Fibroblast of the aortic adventitia (primary cell): ENCODE measurements at regions not wholly inside any gene's neighbourhood (a gene's known extent, or its start where the extent isn't known, plus 50 kb on each side); places are given as distances from the start of the nearest gene placed in this dataset.

Experiments
- DNase-seq: peaks from one replicate; pipeline ENCODE4 v3.0.0-alpha.2; 2010; ENCODE audit warnings: low read depth
- H3K4me3 ChIP-seq: 2 replicates; pipeline ENCODE4 v1.5.1; 2011; ENCODE audit warnings: low read depth, mild to moderate bottlenecking, control low read depth, low read length, moderate library complexity
- CTCF ChIP-seq: IDR thresholded peaks from 2 replicates; pipeline ENCODE4 v1.5.1; 2011; ENCODE audit warnings: mild to moderate bottlenecking, low read length, control low read depth, inconsistent platforms; ENCODE audit not compliant: insufficient read depth

- TF ChIP-seq CTCF, result no peak
- H3K4me3 ChIP-seq, result no peak overlapping the region
- DNase-seq, result peak; percentile 69
Observed at GRCh38 chr7:142553216-142553615, 196.1 kb upstream of the PRSS1 start.

- DNase-seq, result peak; percentile 55
- TF ChIP-seq CTCF, result no peak
- H3K4me3 ChIP-seq, result no peak overlapping the region
Observed at GRCh38 chr7:142548978-142549377, 200.3 kb upstream of the PRSS1 start.

DNA sequence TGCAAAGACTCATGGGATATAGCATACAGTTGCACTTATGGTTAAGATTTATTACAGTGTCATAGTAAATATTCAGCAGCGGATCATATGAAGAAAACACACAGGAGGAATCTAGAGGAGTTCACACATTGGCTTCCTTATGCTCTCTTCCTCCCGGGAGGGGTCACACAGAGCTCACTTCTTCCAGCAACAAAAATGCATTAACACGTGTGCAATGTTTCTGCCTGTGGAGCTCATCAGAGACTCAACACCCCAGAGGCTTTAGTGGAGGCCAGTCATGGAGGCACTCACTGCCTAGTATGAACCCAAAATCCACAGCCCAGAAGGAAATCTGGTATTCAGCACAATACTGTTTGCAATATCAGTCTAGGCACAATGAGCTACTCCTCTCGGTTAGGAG, 202.8 kb upstream of the PRSS1 start:
- DNase-seq, result no peak
- no peak for TF ChIP-seq CTCF

DNA sequence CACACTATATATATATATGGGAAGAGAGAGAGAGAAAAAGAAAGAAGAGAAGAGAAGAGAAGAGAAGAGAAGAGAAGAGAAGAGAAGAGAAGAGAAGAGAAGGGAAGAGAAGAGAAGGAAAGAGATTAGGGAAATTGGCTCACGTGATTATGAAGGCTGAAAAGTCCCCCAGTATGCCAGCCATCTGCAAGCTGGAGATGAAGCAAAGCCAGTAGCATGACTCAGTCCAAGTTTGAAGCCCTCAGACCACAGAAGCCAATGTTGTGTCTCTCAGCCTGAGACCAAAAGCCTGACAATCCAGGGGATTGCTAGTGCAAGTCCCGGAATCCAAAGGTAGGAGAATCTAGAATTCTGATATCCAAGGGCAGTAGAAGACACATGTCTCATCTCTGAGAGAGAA, 206.3 kb upstream of the PRSS1 start:
- DNase-seq, result peak; percentile 39
- TF ChIP-seq CTCF, result no peak
- no peak overlapping the region for H3K4me3 ChIP-seq

More for the DNA sequence above, 202.8 kb upstream of the PRSS1 start:
- H3K4me3 ChIP-seq, result no peak overlapping the region

- no peak for DNase-seq
- no peak for TF ChIP-seq CTCF
- no peak overlapping the region for H3K4me3 ChIP-seq
Observed at GRCh38 chr7:142542105-142542504, 207.2 kb upstream of the PRSS1 start.

DNA sequence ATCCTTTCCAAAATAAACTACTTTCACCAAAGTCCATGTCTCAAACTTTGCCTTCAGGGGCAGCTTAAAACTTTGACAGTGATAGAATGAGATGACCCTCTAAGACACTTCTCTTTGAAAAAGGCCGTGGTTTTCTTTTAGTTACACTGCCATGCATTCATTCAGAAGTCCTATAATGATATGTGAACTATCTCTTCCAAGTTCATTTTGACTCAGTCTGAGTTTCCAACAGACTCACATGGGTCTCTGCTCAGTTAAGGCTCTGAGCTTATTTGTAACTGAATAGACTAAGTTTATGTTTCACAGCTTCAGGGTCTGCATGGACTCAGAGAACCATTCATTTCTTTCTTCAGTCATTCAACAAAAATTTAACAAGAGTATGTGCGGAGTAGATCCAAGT, 208.9 kb upstream of the PRSS1 start:
- TF ChIP-seq CTCF, result no peak
- DNase-seq, result no peak
- H3K4me3 ChIP-seq, result no peak overlapping the region

DNA sequence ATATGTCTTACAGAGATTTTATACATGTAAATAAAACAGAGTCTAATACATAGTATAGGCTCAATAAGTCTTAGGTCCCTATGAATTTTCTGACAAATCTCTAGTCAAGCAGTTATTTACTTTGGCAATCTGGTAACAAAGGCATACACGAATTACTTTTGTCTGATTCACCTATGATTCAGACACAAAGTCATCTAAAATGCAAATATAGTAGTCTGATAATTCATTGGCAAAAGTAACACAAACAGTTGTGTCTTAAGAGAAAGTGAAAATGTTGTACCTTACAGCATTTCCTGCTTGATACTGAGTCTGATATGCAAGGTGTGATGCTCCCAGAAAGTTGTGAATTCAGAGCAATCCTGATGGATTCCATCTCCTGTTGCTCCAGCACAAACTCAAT, 209.4 kb upstream of the PRSS1 start:
- H3K4me3 ChIP-seq, result no peak overlapping the region
- TF ChIP-seq CTCF, result no peak
- DNase-seq, result peak; percentile 75
